Gastroesophageal sphincter (tissue), 4 donors: ENCODE measurements at regions not wholly inside any gene's neighbourhood (a gene's known extent, or its start where the extent isn't known, plus 50 kb on each side); places are given as distances from the start of the nearest gene placed in this dataset.

ENCODE experiments used
- ATAC-seq: fragments of 150-250 bp; one replicate; pipeline ENCODE4 v1.9.1; 2016; ENCODE audit warnings: mild to moderate bottlenecking, moderate library complexity
- H3K27ac ChIP-seq, 4 donors: fragments of 200-600 bp; sonication (generic) in 3 of 4; 1 replicate in 3 of 4; 2 replicates in 1 of 4; pipeline ENCODE4 v1.5.1; 2016 to 2019
- H3K27me3 ChIP-seq: fragments of 200-600 bp; sonication (generic); one replicate; pipeline ENCODE4 v1.5.1; 2019
- H3K36me3 ChIP-seq, 2 donors: fragments of 200-600 bp; sonication (generic); one replicate each; pipeline ENCODE4 v1.5.1; 2019; ENCODE audit warnings: control low read depth in 1 of 2
- H3K4me1 ChIP-seq, 3 donors: fragments of 200-600 bp; sonication (generic); 1 replicate in 2 of 3; 2 replicates in 1 of 3; pipeline ENCODE4 v1.5.1; 2016 to 2019; ENCODE audit warnings: control low read depth in 2 of 3
- H3K4me3 ChIP-seq, 2 donors: fragments of 200-600 bp; sonication (generic); one replicate each; pipeline ENCODE4 v1.5.1; 2019; ENCODE audit warnings: mild to moderate bottlenecking in 1 of 2, moderate library complexity in 1 of 2
- H3K9me3 ChIP-seq, 3 donors: fragments of 200-600 bp; sonication (generic); one replicate each; pipeline ENCODE4 v1.5.1; 2017 to 2019; ENCODE audit warnings: control low read depth in 2 of 3
- CTCF ChIP-seq, 4 experiments: fragments of 200-600 bp in 2 of 4; fragments of 450-650 bp in 2 of 4; sonication (generic) in 1 of 4; IDR thresholded peaks; one replicate each; pipeline ENCODE4 v1.5.1; 2017 to 2019; ENCODE audit warnings: antibody characterized with exemption in 4 of 4, mild to moderate bottlenecking in 2 of 4, moderate library complexity in 2 of 4
- EP300 ChIP-seq: sonication (generic); formaldehyde crosslinking; IDR thresholded peaks from one replicate; pipeline ENCODE4 v1.6.1; 2017; ENCODE audit warnings: antibody characterized with exemption, mild to moderate bottlenecking
- POLR2A ChIP-seq, 2 donors: fragments of 450-650 bp; IDR thresholded peaks; one replicate each; pipeline ENCODE4 v1.6.1; 2017; ENCODE audit warnings: antibody characterized with exemption in 2 of 2, mild to moderate bottlenecking in 2 of 2, moderate library complexity in 1 of 2
- POLR2AphosphoS5 ChIP-seq: sonication (generic); formaldehyde crosslinking; IDR thresholded peaks from one replicate; pipeline ENCODE4 v1.6.1; 2017; ENCODE audit warnings: antibody characterized with exemption
- WGBS, 2 donors: methylation state at CpG; one replicate each; pipeline ENCODE4 v1.1.5; 2018; ENCODE audit warnings: low coverage in 1 of 2; 5-methylcytosine and 5-hydroxymethylcytosine counted together

- Histone ChIP-seq H3K9me3 (no peaks in the 10 kb centered on the region), H3K27me3 (no peaks in the 10 kb centered on the region), H3K27ac (no peak overlapping the region), H3K4me1 (no peaks in the 10 kb centered on the region), H3K4me3 (no peak overlapping the region), H3K36me3 (no peaks in the 10 kb centered on the region)
- TF ChIP-seq EP300 (no peak), POLR2A (IDR thresholded peaks at IDR 0.05) (no peak), CTCF (IDR thresholded peaks at IDR 0.05) (no peak), POLR2AphosphoS5 (no peak)
- WGBS, 2 donors = 71 to 75% methylated on average over 2 of the region's 2 CpGs
- ATAC-seq = no peak
Measured at GRCh38 chr4:83753260-83753659, 217.4 kb downstream of the GPAT3 start.

GRCh38 chr4:83751336-83751949 is 215.5 kb downstream of the GPAT3 start:
- ATAC-seq = no peak
- H3K27me3 ChIP-seq = no peaks in the 10 kb centered on the region
- H3K9me3 ChIP-seq = no peaks in the 10 kb centered on the region
- H3K4me3 ChIP-seq = no peak overlapping the region
- no peak overlapping the region for H3K27ac ChIP-seq
- H3K36me3 ChIP-seq = no peaks in the 10 kb centered on the region
- no peak for TF ChIP-seq EP300
- no peak for TF ChIP-seq POLR2AphosphoS5
- TF ChIP-seq POLR2A (IDR thresholded peaks at IDR 0.05) = no peak
- no peak for TF ChIP-seq CTCF (IDR thresholded peaks at IDR 0.05)
- 57 to 100% methylated on average over 1 of the region's 1 CpG for WGBS, 2 donors
- no peaks in the 10 kb centered on the region for H3K4me1 ChIP-seq

- TF ChIP-seq EP300 = no peak
- no peak for TF ChIP-seq CTCF (IDR thresholded peaks at IDR 0.05)
- no peak for TF ChIP-seq POLR2A (IDR thresholded peaks at IDR 0.05)
- no peak for TF ChIP-seq POLR2AphosphoS5
- no peak for ATAC-seq
- no peaks in the 10 kb centered on the region for H3K4me1 ChIP-seq
- H3K9me3 ChIP-seq = no peaks in the 10 kb centered on the region
- H3K27me3 ChIP-seq = no peaks in the 10 kb centered on the region
- no peak overlapping the region for H3K27ac ChIP-seq
- no peak overlapping the region for H3K4me3 ChIP-seq
- 78 to 80% methylated on average over 1 to 2 of the region's 2 CpGs for WGBS, 2 donors
- no peaks in the 10 kb centered on the region for H3K36me3 ChIP-seq
Measured at GRCh38 chr4:83748711-83749110, 212.8 kb downstream of the GPAT3 start.

- TF ChIP-seq POLR2AphosphoS5 (no peak), POLR2A (IDR thresholded peaks at IDR 0.05) (no peak)
- Histone ChIP-seq H3K4me3 (no peak overlapping the region), H3K36me3 (no peaks in the 10 kb centered on the region), H3K4me1 (no peaks in the 10 kb centered on the region), H3K9me3 (no peaks in the 10 kb centered on the region), H3K27me3 (no peaks in the 10 kb centered on the region), H3K27ac (no peak overlapping the region)
- 71 to 72% methylated on average over 2 of the region's 2 CpGs for WGBS, 2 donors
- ATAC-seq = no peak
Measured at GRCh38 chr4:83738895-83739294, 203.0 kb downstream of the GPAT3 start.

- H3K4me3 ChIP-seq = no peak overlapping the region
- H3K9me3 ChIP-seq = peaks cover 0 to 7% (median 0%) of the 10 kb centered on the region in 3 donors
Measured at GRCh38 chr4:83734576-83734975, 198.7 kb downstream of the GPAT3 start.

More at GRCh38 chr4:83734576-83734975, 198.7 kb downstream of the GPAT3 start:
- no peaks in the 10 kb centered on the region for H3K4me1 ChIP-seq
- H3K27ac ChIP-seq = no peak overlapping the region
- ATAC-seq = no peak
- no peaks in the 10 kb centered on the region for H3K27me3 ChIP-seq
- WGBS, 2 donors = 93 to 100% methylated on average over 2 to 3 of the region's 3 CpGs
- H3K36me3 ChIP-seq = no peaks in the 10 kb centered on the region
- no peak for TF ChIP-seq POLR2AphosphoS5
- no peak for TF ChIP-seq EP300
- TF ChIP-seq POLR2A (IDR thresholded peaks at IDR 0.05) = no peak
- no peak for TF ChIP-seq CTCF (IDR thresholded peaks at IDR 0.05)
